ENCODE measurements at regions not wholly inside any gene's neighbourhood (a gene's known extent, or its start where the extent isn't known, plus 50 kb on each side); places are given as distances from the start of the nearest gene placed in this dataset.

DNA sequence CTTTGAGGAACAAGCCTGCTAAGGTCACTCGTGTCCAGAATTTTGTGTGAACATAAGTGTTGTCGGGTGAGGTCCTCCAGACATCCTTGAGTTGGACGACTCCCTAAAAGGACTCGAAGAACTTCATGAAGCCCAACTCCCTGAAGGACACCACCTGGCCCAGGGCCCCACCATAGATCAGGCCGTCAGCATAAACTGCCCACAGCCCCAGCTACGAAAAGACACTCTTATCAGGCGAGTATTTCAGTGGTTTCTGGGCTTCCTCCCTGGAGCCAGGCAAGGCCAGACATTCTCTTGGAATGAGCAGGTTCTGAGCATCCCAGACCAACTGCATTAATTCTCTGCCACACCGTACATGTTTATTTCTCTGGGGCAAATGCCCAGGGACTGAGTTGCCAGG, 170.1 kb downstream of the IGLL1 start:
- Histone ChIP-seq H3K4me3 (no peak overlapping the region), H3K4me1 (peaks cover 0 to 39% (median 20%) of the 10 kb centered on the region in 10 experiments; a peak in 14 of 20 replicates), H3K4me2 (peak overlapping the region in 4 of 11 experiments; percentile 6 to 70 (median 62); a peak in 5 of 22 replicates), H3K9ac (no peak overlapping the region), H3K27ac (no peak overlapping the region), H3K36me3 (no peaks in the 10 kb centered on the region), H3K27me3 (no peaks in the 10 kb centered on the region), H3K9me3 (replicated peaks in 1 of 11) (no peaks in the 10 kb centered on the region), H4K20me1 (no peaks in the 10 kb centered on the region)
- TF ChIP-seq Cebpa-rat (IDR thresholded peaks at IDR 0.05), result no peak

- H3K27me3 ChIP-seq, result no peaks in the 10 kb centered on the region
- H4K20me1 ChIP-seq, result no peaks in the 10 kb centered on the region
- H3K36me3 ChIP-seq, result no peaks in the 10 kb centered on the region
- no peak overlapping the region for H3K4me3 ChIP-seq
- H3K4me1 ChIP-seq, result peaks cover 0 to 48% (median 28%) of the 10 kb centered on the region in 10 experiments; a peak in 14 of 20 replicates
- no peak for TF ChIP-seq Cebpa-rat (IDR thresholded peaks at IDR 0.05)
- H3K9me3 ChIP-seq (replicated peaks in 1 of 11), result no peaks in the 10 kb centered on the region
- H3K4me2 ChIP-seq, result no peak overlapping the region
- no peak overlapping the region for H3K27ac ChIP-seq
- H3K9ac ChIP-seq, result no peak overlapping the region
Measured at GRCh38 chr22:23408321-23408720, 171.8 kb downstream of the IGLL1 start.

- Histone ChIP-seq H3K9ac (no peak overlapping the region), H3K4me2 (no peak overlapping the region), H3K4me3 (no peak overlapping the region), H3K27me3 (peaks cover 0 to 6% (median 0%) of the 10 kb centered on the region in 11 experiments; a peak in 1 of 22 replicates), H3K36me3 (no peaks in the 10 kb centered on the region), H3K27ac (no peak overlapping the region), H3K9me3 (replicated peaks in 1 of 11) (no peaks in the 10 kb centered on the region), H4K20me1 (peaks cover 0 to 17% (median 6%) of the 10 kb centered on the region in 11 experiments; a peak in 11 of 22 replicates), H3K4me1 (peaks cover 0 to 48% (median 33%) of the 10 kb centered on the region in 10 experiments; a peak in 17 of 20 replicates)
- no peak for TF ChIP-seq Cebpa-rat (IDR thresholded peaks at IDR 0.05)
Measured at GRCh38 chr22:23405366-23405851, 174.7 kb downstream of the IGLL1 start.

DNA sequence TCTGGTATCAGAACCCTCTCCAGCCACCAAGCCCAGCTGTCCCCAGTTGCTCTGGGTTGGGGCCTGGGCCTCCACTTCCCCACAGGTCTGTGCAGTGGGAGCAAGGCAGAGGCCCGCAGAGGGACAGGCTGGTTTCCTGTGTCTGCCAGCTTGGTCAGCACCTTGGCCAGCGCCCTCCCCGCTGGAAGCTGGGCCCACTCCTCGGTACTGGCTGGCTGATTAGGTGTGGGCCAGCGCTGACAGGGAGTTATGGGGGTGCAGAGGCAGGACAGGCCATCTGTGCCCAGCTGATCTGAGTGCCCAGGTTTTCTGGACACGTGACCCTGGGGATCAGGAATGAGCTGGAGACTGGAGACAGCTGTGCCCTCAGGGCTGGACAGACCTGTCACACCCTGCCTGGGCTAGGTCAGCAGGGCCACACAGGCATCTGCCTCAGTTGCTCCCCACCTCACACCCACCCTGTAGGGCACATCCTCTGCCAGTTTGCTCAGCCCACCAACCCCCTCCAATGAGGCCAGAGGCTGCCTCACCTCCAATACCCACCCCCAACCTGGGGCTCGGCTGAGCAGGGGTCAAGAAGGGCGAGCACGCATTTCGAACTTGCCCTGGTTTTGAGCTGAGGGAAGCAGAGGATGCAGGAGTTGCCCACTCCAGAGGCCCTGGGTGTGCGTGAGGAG, 175.3 kb downstream of the IGLL1 start:
- Histone ChIP-seq H3K36me3 (no peaks in the 10 kb centered on the region), H3K4me2 (no peak overlapping the region), H3K9ac (no peak overlapping the region), H3K27ac (no peak overlapping the region), H3K4me3 (no peak overlapping the region), H3K9me3 (replicated peaks in 1 of 11) (no peaks in the 10 kb centered on the region), H3K27me3 (peaks cover 0 to 6% (median 0%) of the 10 kb centered on the region in 11 experiments; a peak in 1 of 22 replicates), H4K20me1 (peaks cover 0 to 23% (median 6%) of the 10 kb centered on the region in 11 experiments; a peak in 11 of 22 replicates), H3K4me1 (peaks cover 0 to 48% (median 39%) of the 10 kb centered on the region in 10 experiments; a peak in 17 of 20 replicates)
- no peak for TF ChIP-seq Cebpa-rat (IDR thresholded peaks at IDR 0.05)

GRCh38 chr22:23403720-23404688, 176.1 kb downstream of the IGLL1 start:
- no peaks in the 10 kb centered on the region for H3K9me3 ChIP-seq (replicated peaks in 1 of 11)
- peaks cover 0 to 28% (median 6%) of the 10 kb centered on the region in 11 experiments; a peak in 12 of 22 replicates for H4K20me1 ChIP-seq
- H3K4me2 ChIP-seq, result peak overlapping the region in 8 of 11 experiments; percentile 88 to 94 (median 92); a peak in 13 of 22 replicates
- no peak overlapping the region for H3K4me3 ChIP-seq
- peaks cover 0 to 6% (median 0%) of the 10 kb centered on the region in 11 experiments; a peak in 1 of 22 replicates for H3K27me3 ChIP-seq
- no peak overlapping the region for H3K27ac ChIP-seq
- H3K36me3 ChIP-seq, result no peaks in the 10 kb centered on the region
- H3K4me1 ChIP-seq, result peaks cover 0 to 56% (median 47%) of the 10 kb centered on the region in 10 experiments; a peak in 18 of 20 replicates
- no peak overlapping the region; a peak in 1 of 22 replicates for H3K9ac ChIP-seq
- TF ChIP-seq Cebpa-rat (IDR thresholded peaks at IDR 0.05), result no peak

GRCh38 chr22:23403152-23403719, 176.9 kb downstream of the IGLL1 start:
- H3K9me3 ChIP-seq (replicated peaks in 1 of 11), result no peaks in the 10 kb centered on the region
- H3K4me2 ChIP-seq, result peak overlapping the region; percentile 88 to 95 (median 93); a peak in 21 of 22 replicates
- peak overlapping the region in 8 of 10 experiments; percentile 43 to 69 (median 56); a peak in 14 of 20 replicates for H3K4me3 ChIP-seq
- H3K27ac ChIP-seq, result peak overlapping the region in 8 of 11 experiments; percentile 15 to 61 (median 50); a peak in 9 of 22 replicates
- peaks cover 0 to 62% (median 55%) of the 10 kb centered on the region in 10 experiments; a peak in 18 of 20 replicates for H3K4me1 ChIP-seq
- peaks cover 0 to 6% (median 0%) of the 10 kb centered on the region in 11 experiments; a peak in 1 of 22 replicates for H3K27me3 ChIP-seq
- no peaks in the 10 kb centered on the region for H3K36me3 ChIP-seq
- H3K9ac ChIP-seq, result peak overlapping the region in 9 of 11 experiments; percentile 24 to 78 (median 67); a peak in 17 of 22 replicates
- H4K20me1 ChIP-seq, result peaks cover 0 to 32% (median 6%) of the 10 kb centered on the region in 11 experiments; a peak in 12 of 22 replicates
- no peak for TF ChIP-seq Cebpa-rat (IDR thresholded peaks at IDR 0.05)

DNA sequence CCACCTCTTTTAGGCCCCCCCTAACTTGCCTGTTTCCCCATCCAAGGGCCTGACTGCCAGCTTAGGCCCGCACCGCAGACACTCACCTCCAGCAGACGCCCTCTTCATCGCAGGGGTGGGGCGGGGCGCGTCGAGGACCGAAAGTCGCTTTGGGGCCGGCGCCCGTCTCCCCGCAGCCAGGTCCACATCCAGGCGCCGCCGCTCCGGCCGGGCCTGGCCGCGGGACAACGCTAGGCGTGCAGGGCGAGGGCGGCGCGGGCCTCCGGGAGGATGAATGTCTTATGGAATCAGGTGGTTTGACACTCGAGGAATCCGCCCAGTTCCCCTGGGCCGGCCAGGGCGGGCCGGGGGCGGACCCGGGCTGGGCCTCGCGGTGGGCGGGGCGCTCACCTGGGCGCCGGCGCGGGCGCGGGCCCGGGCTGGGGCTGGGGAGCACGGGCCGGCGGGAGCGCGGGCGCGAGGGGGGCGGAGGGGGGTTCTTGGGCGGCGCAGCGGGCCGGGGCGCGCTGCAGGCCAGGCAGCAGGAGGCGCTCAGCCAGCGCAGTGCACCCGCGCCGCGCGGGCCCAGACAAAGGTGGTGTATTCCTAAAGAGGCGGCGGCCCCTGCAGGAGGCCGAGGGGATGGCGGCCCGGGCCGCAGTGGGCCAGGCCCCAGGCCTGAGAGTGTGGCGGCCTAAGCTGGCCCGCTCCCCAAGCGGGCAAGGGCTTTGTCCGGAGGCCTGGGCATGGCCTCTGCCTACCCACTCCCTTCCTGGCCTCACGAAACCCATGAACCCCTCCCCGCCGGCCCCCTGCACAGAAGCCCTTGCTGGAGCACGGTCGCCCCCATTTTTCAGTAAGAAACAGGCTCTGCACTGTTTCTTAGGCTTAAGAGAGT, 177.6 kb downstream of the IGLL1 start:
- H3K27me3 ChIP-seq, result peaks cover 0 to 6% (median 0%) of the 10 kb centered on the region in 11 experiments; a peak in 1 of 22 replicates
- peak overlapping the region; percentile 88 to 95 (median 93) for H3K4me2 ChIP-seq
- H3K36me3 ChIP-seq, result no peaks in the 10 kb centered on the region
- peak overlapping the region in 8 of 11 experiments; percentile 15 to 61 (median 50); a peak in 9 of 22 replicates for H3K27ac ChIP-seq
- TF ChIP-seq Cebpa-rat (IDR thresholded peaks at IDR 0.05), result no peak
- H3K4me3 ChIP-seq, result peak overlapping the region; percentile 43 to 69 (median 54)
- peaks cover 0 to 66% (median 60%) of the 10 kb centered on the region in 10 experiments; a peak in 18 of 20 replicates for H3K4me1 ChIP-seq
- no peaks in the 10 kb centered on the region for H3K9me3 ChIP-seq (replicated peaks in 1 of 11)
- H3K9ac ChIP-seq, result peak overlapping the region; percentile 24 to 78 (median 66); a peak in 20 of 22 replicates
- peaks cover 0 to 32% (median 6%) of the 10 kb centered on the region in 11 experiments; a peak in 12 of 22 replicates for H4K20me1 ChIP-seq
